H9 (cell line): ENCODE measurements at regions not wholly inside any gene's neighbourhood (a gene's known extent, or its start where the extent isn't known, plus 50 kb on each side); places are given as distances from the start of the nearest gene placed in this dataset.

Source experiments
- DNase-seq: peaks from one replicate; pipeline ENCODE4 v3.0.0-alpha.2; 2017
- H2AFZ ChIP-seq: one replicate; pipeline ENCODE4 v1.6.1; 2013; ENCODE audit warnings: mild to moderate bottlenecking, low read length, control low read depth, moderate library complexity
- H2AK5ac ChIP-seq: 2 replicates; pipeline ENCODE4 v1.6.1; 2013; ENCODE audit warnings: low read length, control low read depth, mixed read lengths; ENCODE audit not compliant: insufficient read length
- H2BK120ac ChIP-seq: one replicate; pipeline ENCODE4 v1.6.1; 2013; ENCODE audit warnings: low read depth, mild to moderate bottlenecking, low read length, control low read depth, inconsistent platforms; ENCODE audit not compliant: poor library complexity, severe bottlenecking
- H2BK12ac ChIP-seq: 2 replicates; pipeline ENCODE4 v1.6.1; 2013; ENCODE audit warnings: low read length, control low read depth, mixed read lengths, low read depth; ENCODE audit not compliant: insufficient read length
- H2BK15ac ChIP-seq: 2 replicates; pipeline ENCODE4 v1.6.1; 2013; ENCODE audit warnings: low read depth, low read length, control low read depth
- H2BK20ac ChIP-seq: one replicate; pipeline ENCODE4 v1.6.1; 2013; ENCODE audit warnings: low read depth, mild to moderate bottlenecking, low read length, control low read depth, inconsistent platforms; ENCODE audit not compliant: poor library complexity, severe bottlenecking
- H2BK5ac ChIP-seq: 2 replicates; pipeline ENCODE4 v1.6.1; 2013; ENCODE audit warnings: low read length, control low read depth, mixed read lengths; ENCODE audit not compliant: insufficient read length
- H3K14ac ChIP-seq: 2 replicates; pipeline ENCODE4 v1.6.1; 2013; ENCODE audit warnings: low read length, control low read depth; ENCODE audit not compliant: insufficient read depth
- H3K18ac ChIP-seq: 2 replicates; pipeline ENCODE4 v1.6.1; 2013; ENCODE audit warnings: low read depth, mild to moderate bottlenecking, mixed read lengths, low read length, control low read depth; ENCODE audit not compliant: insufficient read length
- H3K23ac ChIP-seq: 2 replicates; pipeline ENCODE4 v1.6.1; 2013; ENCODE audit warnings: low read length, control low read depth, mixed read lengths, low read depth; ENCODE audit not compliant: insufficient read length
- H3K23me2 ChIP-seq: 2 replicates; pipeline ENCODE4 v1.6.1; 2013; ENCODE audit warnings: low read depth, mild to moderate bottlenecking, mixed read lengths, low read length, control low read depth; ENCODE audit not compliant: insufficient read length, poor library complexity, severe bottlenecking
- H3K27ac ChIP-seq: 2 replicates; pipeline ENCODE4 v1.5.1; 2013; ENCODE audit warnings: low read length, control low read depth, mixed read lengths, low read depth; ENCODE audit not compliant: insufficient read length
- H3K27me3 ChIP-seq: 2 replicates; pipeline ENCODE4 v1.6.1; 2013; ENCODE audit warnings: low read length, control low read depth, inconsistent platforms; ENCODE audit not compliant: insufficient read depth
- H3K4ac ChIP-seq: 2 replicates; pipeline ENCODE4 v1.6.1; 2013; ENCODE audit warnings: low read depth, mild to moderate bottlenecking, control low read depth, inconsistent platforms, low read length, moderate library complexity
- H3K4me1 ChIP-seq: 2 replicates; pipeline ENCODE4 v1.6.1; 2013; ENCODE audit warnings: low read length, control low read depth, inconsistent platforms; ENCODE audit not compliant: insufficient read depth
- H3K4me2 ChIP-seq: 2 replicates; pipeline ENCODE4 v1.6.1; 2013; ENCODE audit warnings: low read length, control low read depth, mixed read lengths; ENCODE audit not compliant: insufficient read length, insufficient read depth
- H3K56ac ChIP-seq: 2 replicates; pipeline ENCODE4 v1.6.1; 2013; ENCODE audit warnings: low read depth, mild to moderate bottlenecking, mixed read lengths, low read length, control low read depth; ENCODE audit not compliant: insufficient read length
- H3K79me1 ChIP-seq: 2 replicates; pipeline ENCODE4 v1.6.1; 2013; ENCODE audit warnings: low read depth, mild to moderate bottlenecking, moderate library complexity, low read length, control low read depth, inconsistent platforms; ENCODE audit not compliant: insufficient read depth, poor library complexity, severe bottlenecking
- H3K79me2 ChIP-seq: 2 replicates; pipeline ENCODE4 v1.6.1; 2013; ENCODE audit warnings: low read length, control low read depth, inconsistent platforms; ENCODE audit not compliant: insufficient read depth
- H3K9ac ChIP-seq: 2 replicates; pipeline ENCODE4 v1.6.1; 2013; ENCODE audit warnings: low read length, control low read depth, mixed read lengths; ENCODE audit not compliant: insufficient read length; ENCODE audit errors: extremely low read depth
- H3K9me3 ChIP-seq: one replicate; pipeline ENCODE4 v1.6.1; 2013; ENCODE audit warnings: low read depth, low read length, inconsistent platforms; ENCODE audit not compliant: control insufficient read depth
- H3T11ph ChIP-seq: one replicate; pipeline ENCODE4 v1.6.1; 2013; ENCODE audit warnings: mild to moderate bottlenecking, low read length, control low read depth, inconsistent platforms
- H4K20me1 ChIP-seq: one replicate; pipeline ENCODE4 v1.6.1; 2013; ENCODE audit not compliant: control insufficient read depth, insufficient read length, insufficient read depth
- H4K5ac ChIP-seq: 2 replicates; pipeline ENCODE4 v1.6.1; 2013; ENCODE audit warnings: low read depth, mild to moderate bottlenecking, mixed read lengths, low read length, control low read depth; ENCODE audit not compliant: insufficient read length
- H4K8ac ChIP-seq: replicated peaks from 2 replicates; pipeline ENCODE4 v1.6.1; 2013; ENCODE audit warnings: low read length, control low read depth, mixed read lengths, low read depth; ENCODE audit not compliant: insufficient read length
- H4K91ac ChIP-seq: 2 replicates; pipeline ENCODE4 v1.6.1; 2013; ENCODE audit warnings: low read depth, mild to moderate bottlenecking, moderate library complexity, mixed read lengths, low read length, control low read depth; ENCODE audit not compliant: insufficient read length
- H3K27ac Mint-ChIP-seq, 3 experiments: 2 replicates in 2 of 3; 3 replicates in 1 of 3; pipeline ENCODE4 v1.8.0; 2020 to 2021; ENCODE audit warnings: mixed read lengths in 3 of 3, mild to moderate bottlenecking in 1 of 3, moderate library complexity in 1 of 3
- H3K27me3 Mint-ChIP-seq: 2 replicates; pipeline ENCODE4 v1.8.0; 2021; ENCODE audit warnings: low read depth, mild to moderate bottlenecking, moderate library complexity, mixed read lengths
- H3K36me3 Mint-ChIP-seq, 3 experiments: 2 replicates in 2 of 3; 3 replicates in 1 of 3; pipeline ENCODE4 v1.8.0; 2020 to 2021; ENCODE audit warnings: low read depth in 3 of 3, mixed read lengths in 3 of 3; ENCODE audit not compliant: insufficient read depth in 1 of 3
- H3K4me1 Mint-ChIP-seq, 2 experiments: 2 replicates each; pipeline ENCODE4 v1.8.0; 2020; ENCODE audit warnings: mixed read lengths in 2 of 2
- H3K4me3 Mint-ChIP-seq, 2 experiments: 2 replicates in 1 of 2; 3 replicates in 1 of 2; pipeline ENCODE4 v1.8.0; 2020 to 2021; ENCODE audit warnings: mild to moderate bottlenecking in 2 of 2, mixed read lengths in 2 of 2, moderate library complexity in 1 of 2
- H3K9me3 Mint-ChIP-seq, 2 experiments: 2 replicates in 1 of 2; 3 replicates in 1 of 2; pipeline ENCODE4 v1.8.0; 2020; ENCODE audit warnings: mild to moderate bottlenecking in 2 of 2, mixed read lengths in 2 of 2, moderate library complexity in 1 of 2
- WGBS: extraction: QIAGEN DNeasy Blood & Tissue Kit; methylation state at CpG from one replicate; pipeline ENCODE4 v1.1.7; 2013; ENCODE audit warnings: missing lambda C conversion rate, low lambda C conversion rate, mixed read lengths; ENCODE audit not compliant: insufficient read length; ENCODE audit errors: extremely low coverage; 5-methylcytosine and 5-hydroxymethylcytosine counted together
- TF ChIP-seq, protein P1 (sequence below): fragments of 200-600 bp; sonication (generic); conservative IDR thresholded peaks from 3 replicates; pipeline ENCODE4 v1.8.0; 2021; ENCODE audit warnings: antibody characterized with exemption, mild to moderate bottlenecking

DNA sequence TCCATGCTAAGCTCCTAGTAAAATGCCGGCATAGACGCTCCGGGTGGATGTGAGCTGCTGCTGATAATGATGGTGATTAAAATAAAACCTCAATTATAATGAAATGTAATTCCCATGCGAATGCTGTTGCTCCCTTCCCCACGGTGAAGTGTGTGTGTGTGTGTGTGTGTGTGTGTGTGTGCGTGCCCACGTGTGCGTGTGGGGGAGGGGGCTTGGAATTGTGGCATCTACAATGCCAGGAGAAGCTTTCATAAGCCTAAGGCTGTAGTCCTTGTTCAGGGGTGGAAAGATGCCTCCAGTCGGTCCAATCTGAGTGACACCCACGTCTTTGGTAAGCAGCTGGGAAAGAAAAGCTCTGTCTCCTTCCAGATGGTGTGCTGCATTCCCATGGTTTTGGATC, 137.9 kb downstream of the CDH26 start:
- peaks cover 0 to 2% of the 10 kb centered on the region in 2 experiments; a peak in 2 of 4 replicates for H3K4me1 Mint-ChIP-seq
- Histone ChIP-seq H2BK20ac (no peak overlapping the region), H3K9ac (no peak overlapping the region), H4K5ac (no peak overlapping the region), H2BK12ac (no peak overlapping the region), H2AK5ac (no peak overlapping the region), H3K18ac (no peak overlapping the region), H3K79me1 (no peaks in the 10 kb centered on the region), H3K79me2 (no peaks in the 10 kb centered on the region), H3K27me3 (peaks cover 3% of the 10 kb centered on the region), H3K56ac (no peak overlapping the region), H3K9me3 (peaks cover 5% of the 10 kb centered on the region), H4K91ac (no peak overlapping the region), H3K23me2 (no peaks in the 10 kb centered on the region), H2BK15ac (no peak overlapping the region), H3T11ph (no peak overlapping the region), H4K20me1 (no peaks in the 10 kb centered on the region), H3K27ac (no peak overlapping the region), H3K4ac (no peak overlapping the region), H3K14ac (no peak overlapping the region), H3K23ac (no peak overlapping the region), H2AFZ (no peak overlapping the region), H2BK120ac (no peak overlapping the region), H4K8ac (no peak overlapping the region), H3K4me1 (no peaks in the 10 kb centered on the region), H2BK5ac (no peak overlapping the region), H3K4me2 (no peak overlapping the region)
- H3K27me3 Mint-ChIP-seq = peaks cover 85% of the 10 kb centered on the region
- TF ChIP-seq, protein P1, sequence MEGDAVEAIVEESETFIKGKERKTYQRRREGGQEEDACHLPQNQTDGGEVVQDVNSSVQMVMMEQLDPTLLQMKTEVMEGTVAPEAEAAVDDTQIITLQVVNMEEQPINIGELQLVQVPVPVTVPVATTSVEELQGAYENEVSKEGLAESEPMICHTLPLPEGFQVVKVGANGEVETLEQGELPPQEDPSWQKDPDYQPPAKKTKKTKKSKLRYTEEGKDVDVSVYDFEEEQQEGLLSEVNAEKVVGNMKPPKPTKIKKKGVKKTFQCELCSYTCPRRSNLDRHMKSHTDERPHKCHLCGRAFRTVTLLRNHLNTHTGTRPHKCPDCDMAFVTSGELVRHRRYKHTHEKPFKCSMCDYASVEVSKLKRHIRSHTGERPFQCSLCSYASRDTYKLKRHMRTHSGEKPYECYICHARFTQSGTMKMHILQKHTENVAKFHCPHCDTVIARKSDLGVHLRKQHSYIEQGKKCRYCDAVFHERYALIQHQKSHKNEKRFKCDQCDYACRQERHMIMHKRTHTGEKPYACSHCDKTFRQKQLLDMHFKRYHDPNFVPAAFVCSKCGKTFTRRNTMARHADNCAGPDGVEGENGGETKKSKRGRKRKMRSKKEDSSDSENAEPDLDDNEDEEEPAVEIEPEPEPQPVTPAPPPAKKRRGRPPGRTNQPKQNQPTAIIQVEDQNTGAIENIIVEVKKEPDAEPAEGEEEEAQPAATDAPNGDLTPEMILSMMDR = no peak
- no CpG with 5 or more reads among the region's 10 CpGs for WGBS
- DNase-seq = no peak
- H3K4me3 Mint-ChIP-seq = no peak overlapping the region
- H3K27ac Mint-ChIP-seq = no peak overlapping the region
- H3K9me3 Mint-ChIP-seq = peaks cover 35 to 43% of the 10 kb centered on the region in 2 experiments
- peaks cover 1 to 8% (median 7%) of the 10 kb centered on the region in 3 experiments; a peak in 4 of 7 replicates for H3K36me3 Mint-ChIP-seq
